ENCODE measurements at regions not wholly inside any gene's neighbourhood (a gene's known extent, or its start where the extent isn't known, plus 50 kb on each side); places are given as distances from the start of the nearest gene placed in this dataset.

DNA sequence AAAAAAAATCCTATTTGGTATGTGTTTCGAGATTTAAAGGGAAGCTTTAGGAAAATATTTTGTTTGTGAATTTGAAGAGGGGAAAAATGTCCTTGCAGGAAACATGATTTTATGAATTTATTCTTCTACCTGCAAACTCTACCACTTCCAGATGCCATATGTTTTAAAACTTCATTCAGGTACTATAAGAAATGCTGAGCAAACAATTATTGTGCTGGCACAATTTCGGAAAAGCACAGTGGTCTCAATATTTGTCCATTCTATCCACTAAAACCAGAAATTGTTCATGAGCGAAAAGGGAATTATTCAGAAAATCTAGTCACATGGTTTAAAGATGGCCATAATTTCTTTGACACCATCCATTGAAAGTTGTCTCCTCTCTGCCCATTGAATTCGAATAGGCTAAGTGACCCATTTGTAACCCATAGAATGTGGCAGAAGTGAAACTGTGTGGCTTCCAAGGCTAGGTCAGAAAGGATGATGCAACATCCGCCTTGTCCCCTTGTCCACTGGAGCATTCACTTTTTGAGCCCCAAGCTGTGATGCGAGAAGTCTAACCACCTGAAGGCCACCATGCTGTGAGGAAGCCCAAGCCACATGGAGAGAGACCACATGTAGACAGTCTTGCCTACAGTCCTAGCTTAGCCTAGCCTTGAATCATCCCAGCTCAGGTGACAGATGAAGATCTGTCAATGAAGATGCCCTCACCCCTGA lies 189.8 kb upstream of the PRKCQ start:
- Mint-ChIP-seq H3K4me1 (ENCODE audit: low read depth) (no peaks in the 10 kb centered on the region), H3K9me3 (peaks cover 4% of the 10 kb centered on the region), H3K4me3 (no peak overlapping the region), H3K27me3 (ENCODE audit: insufficient read depth) (peaks cover 20% of the 10 kb centered on the region), H3K27ac (no peak overlapping the region), H3K36me3 (ENCODE audit: low read depth) (no peaks in the 10 kb centered on the region)
- no peak for DNase-seq (ENCODE audit: low spot score)
- intact Hi-C loops (cut with micrococcal nuclease): no loop called here

GRCh38 chr10:6766131-6766801 lies 186.2 kb upstream of the PRKCQ start:
- DNase-seq (ENCODE audit: low spot score): no peak
- H3K27ac Mint-ChIP-seq: no peak overlapping the region
- H3K36me3 Mint-ChIP-seq (ENCODE audit: low read depth): no peaks in the 10 kb centered on the region
- peaks cover 4% of the 10 kb centered on the region for H3K9me3 Mint-ChIP-seq
- H3K4me3 Mint-ChIP-seq: no peak overlapping the region
- intact Hi-C loops (cut with micrococcal nuclease): no loop called here
- H3K4me1 Mint-ChIP-seq (ENCODE audit: low read depth): no peaks in the 10 kb centered on the region
- H3K27me3 Mint-ChIP-seq (ENCODE audit: insufficient read depth): peaks cover 26% of the 10 kb centered on the region

GRCh38 chr10:6763423-6763822 lies 183.3 kb upstream of the PRKCQ start:
- no peaks in the 10 kb centered on the region for H3K4me1 Mint-ChIP-seq (ENCODE audit: low read depth)
- no peaks in the 10 kb centered on the region for H3K9me3 Mint-ChIP-seq
- peaks cover 25% of the 10 kb centered on the region for H3K27me3 Mint-ChIP-seq (ENCODE audit: insufficient read depth)
- no peak for DNase-seq (ENCODE audit: low spot score)
- no peaks in the 10 kb centered on the region for H3K36me3 Mint-ChIP-seq (ENCODE audit: low read depth)
- intact Hi-C loops (cut with micrococcal nuclease): no loop called here
- no peak overlapping the region for H3K4me3 Mint-ChIP-seq
- H3K27ac Mint-ChIP-seq: no peak overlapping the region

- Mint-ChIP-seq H3K9me3 (no peaks in the 10 kb centered on the region), H3K27me3 (ENCODE audit: insufficient read depth) (peaks cover 26% of the 10 kb centered on the region), H3K4me1 (ENCODE audit: low read depth) (no peaks in the 10 kb centered on the region), H3K36me3 (ENCODE audit: low read depth) (no peaks in the 10 kb centered on the region), H3K4me3 (no peak overlapping the region), H3K27ac (no peak overlapping the region)
- DNase-seq (ENCODE audit: low spot score): no peak
- intact Hi-C loops (cut with micrococcal nuclease): no loop called here
These were observed 182.9 kb upstream of the PRKCQ start for GRCh38 chr10:6763001-6763400.

DNA sequence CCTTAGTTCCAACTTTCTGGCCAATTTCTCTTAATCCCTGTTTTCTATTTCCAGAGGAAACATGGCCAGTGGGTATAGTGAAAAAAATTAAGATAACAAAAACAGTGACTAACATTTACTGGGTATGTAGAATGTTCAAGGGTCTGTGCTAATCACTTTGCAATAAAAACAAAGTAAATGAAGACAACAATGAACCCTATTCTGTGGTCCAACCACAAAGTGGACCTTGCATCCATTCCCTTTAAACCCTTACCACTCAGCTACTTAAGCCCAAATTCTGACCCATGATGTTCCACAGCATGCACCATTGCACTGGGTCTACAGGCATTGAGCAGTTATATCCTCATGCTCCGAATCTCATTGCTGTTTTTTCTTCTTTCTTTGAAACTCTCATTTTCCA lies 179.9 kb upstream of the PRKCQ start:
- H3K9me3 Mint-ChIP-seq: no peaks in the 10 kb centered on the region
- H3K36me3 Mint-ChIP-seq (ENCODE audit: low read depth): no peaks in the 10 kb centered on the region
- H3K27ac Mint-ChIP-seq: no peak overlapping the region
- intact Hi-C loops (cut with micrococcal nuclease): no loop called here
- DNase-seq (ENCODE audit: low spot score): no peak
- peaks cover 32% of the 10 kb centered on the region for H3K27me3 Mint-ChIP-seq (ENCODE audit: insufficient read depth)
- H3K4me3 Mint-ChIP-seq: no peak overlapping the region
- H3K4me1 Mint-ChIP-seq (ENCODE audit: low read depth): peaks cover 5% of the 10 kb centered on the region

DNA sequence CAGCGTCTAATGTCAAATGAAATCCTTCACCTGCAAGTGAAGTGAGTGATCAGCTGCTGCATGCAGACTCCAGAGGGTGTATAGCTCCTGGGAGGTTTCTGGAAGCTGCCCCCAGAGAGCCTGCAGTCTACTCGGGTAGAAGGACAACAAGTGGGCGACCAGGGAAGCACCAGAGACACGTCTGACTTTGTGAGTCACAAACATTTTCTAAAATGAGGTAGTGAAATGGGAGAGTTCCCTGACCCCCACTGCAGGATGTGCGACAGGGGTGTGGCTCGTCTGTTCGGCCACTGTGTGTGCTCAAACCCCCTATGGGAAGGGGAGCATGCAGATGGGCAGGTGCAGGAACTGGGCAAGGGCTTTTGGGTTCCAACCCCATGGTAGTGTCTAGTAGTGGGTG lies 177.1 kb upstream of the PRKCQ start:
- intact Hi-C loops (cut with micrococcal nuclease): no loop called here
- no peaks in the 10 kb centered on the region for H3K9me3 Mint-ChIP-seq
- H3K27me3 Mint-ChIP-seq (ENCODE audit: insufficient read depth): peaks cover 32% of the 10 kb centered on the region
- H3K27ac Mint-ChIP-seq: no peak overlapping the region
- no peak for DNase-seq (ENCODE audit: low spot score)
- H3K36me3 Mint-ChIP-seq (ENCODE audit: low read depth): no peaks in the 10 kb centered on the region
- no peak overlapping the region for H3K4me3 Mint-ChIP-seq
- H3K4me1 Mint-ChIP-seq (ENCODE audit: low read depth): peaks cover 5% of the 10 kb centered on the region

GRCh38 chr10:6756716-6757115 lies 176.6 kb upstream of the PRKCQ start:
- Mint-ChIP-seq H3K9me3 (no peaks in the 10 kb centered on the region), H3K27ac (no peak overlapping the region), H3K36me3 (ENCODE audit: low read depth) (no peaks in the 10 kb centered on the region), H3K4me1 (ENCODE audit: low read depth) (peaks cover 5% of the 10 kb centered on the region), H3K27me3 (ENCODE audit: insufficient read depth) (peaks cover 32% of the 10 kb centered on the region), H3K4me3 (no peak overlapping the region)
- DNase-seq (ENCODE audit: low spot score): no peak
- intact Hi-C loops (cut with micrococcal nuclease): no loop called here

DNA sequence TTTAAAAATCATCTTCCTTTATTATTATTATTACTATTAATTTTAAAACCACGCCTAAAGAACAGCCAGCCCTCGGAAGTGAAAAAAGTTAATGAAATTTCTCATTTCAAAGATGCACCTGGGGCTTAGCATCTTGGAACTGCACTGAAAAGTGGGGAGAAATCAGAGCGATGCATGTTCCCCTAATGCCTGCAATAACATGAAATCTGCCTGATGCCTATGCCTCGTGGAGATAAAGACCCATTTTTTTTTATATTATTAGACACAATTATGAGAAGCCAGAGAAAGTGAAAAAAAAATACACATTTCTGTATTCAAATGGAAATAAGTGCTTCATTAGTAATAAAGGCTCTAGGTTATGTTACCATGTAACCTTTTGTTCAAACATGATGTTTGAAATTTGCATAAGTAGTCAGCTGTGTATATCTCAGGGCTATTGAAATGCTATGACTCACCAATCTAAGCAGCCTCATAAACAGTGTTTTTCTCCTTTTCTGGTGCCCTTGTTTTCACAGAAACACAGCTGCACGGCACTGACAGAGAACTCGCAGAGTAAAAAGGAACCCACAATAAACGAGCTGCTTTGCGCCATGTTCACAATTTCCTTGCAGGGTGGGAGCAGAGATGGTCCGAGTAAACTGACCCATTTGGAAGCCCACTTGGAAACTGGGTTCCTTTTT lies 175.8 kb upstream of the PRKCQ start:
- intact Hi-C loops (cut with micrococcal nuclease): no loop called here
- peaks cover 5% of the 10 kb centered on the region for H3K4me1 Mint-ChIP-seq (ENCODE audit: low read depth)
- H3K27ac Mint-ChIP-seq: no peak overlapping the region
- H3K27me3 Mint-ChIP-seq (ENCODE audit: insufficient read depth): peaks cover 30% of the 10 kb centered on the region
- H3K9me3 Mint-ChIP-seq: no peaks in the 10 kb centered on the region
- no peak for DNase-seq (ENCODE audit: low spot score)
- no peaks in the 10 kb centered on the region for H3K36me3 Mint-ChIP-seq (ENCODE audit: low read depth)
- no peak overlapping the region for H3K4me3 Mint-ChIP-seq

DNA sequence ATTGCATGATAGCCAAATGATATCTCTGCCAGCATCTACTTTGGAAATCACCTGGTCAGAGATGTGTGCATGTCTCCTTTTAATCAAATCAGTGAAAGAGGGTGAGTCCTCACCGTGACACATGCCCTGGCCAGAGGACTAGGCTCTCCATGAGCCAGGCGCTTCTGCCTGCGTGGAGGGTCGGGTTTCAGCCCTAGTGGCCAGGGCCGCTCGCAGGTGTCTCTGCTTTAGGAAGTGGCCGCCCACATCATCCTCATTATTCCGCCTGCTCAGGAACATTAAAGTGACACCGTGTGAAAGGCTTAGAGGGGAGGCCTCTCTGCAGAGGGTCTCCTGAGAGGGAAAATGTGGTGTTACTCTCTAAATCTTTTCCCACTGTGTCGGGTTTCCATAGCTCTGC lies 173.6 kb upstream of the PRKCQ start:
- Mint-ChIP-seq H3K27ac (no peak overlapping the region), H3K27me3 (ENCODE audit: insufficient read depth) (peaks cover 33% of the 10 kb centered on the region), H3K4me3 (no peak overlapping the region), H3K9me3 (peaks cover 4% of the 10 kb centered on the region), H3K36me3 (ENCODE audit: low read depth) (peaks cover 2% of the 10 kb centered on the region), H3K4me1 (ENCODE audit: low read depth) (peaks cover 8% of the 10 kb centered on the region)
- no peak for DNase-seq (ENCODE audit: low spot score)
- intact Hi-C loops (cut with micrococcal nuclease): no loop called here

DNA sequence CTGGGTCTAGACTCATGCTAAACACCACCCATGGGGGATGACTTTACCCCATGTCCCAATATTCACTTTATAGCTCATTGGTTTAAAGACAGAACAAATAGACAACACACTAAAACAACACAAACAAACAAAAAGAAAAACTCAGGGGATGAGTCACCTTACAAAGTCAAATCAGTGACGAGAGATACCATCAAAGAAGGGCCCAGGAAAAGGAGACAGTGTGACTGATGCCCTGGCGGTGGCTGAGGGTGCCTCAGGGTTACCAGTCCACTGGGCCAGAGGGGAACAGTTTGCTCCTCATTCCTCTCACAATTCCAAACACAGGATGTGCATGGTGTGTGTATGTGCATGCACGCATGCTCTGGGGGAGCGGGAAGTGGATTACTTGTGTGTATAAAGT lies 171.3 kb upstream of the PRKCQ start:
- intact Hi-C loops (cut with micrococcal nuclease): no loop called here
- Mint-ChIP-seq H3K4me1 (ENCODE audit: low read depth) (peaks cover 4% of the 10 kb centered on the region), H3K4me3 (no peak overlapping the region), H3K27me3 (ENCODE audit: insufficient read depth) (peaks cover 22% of the 10 kb centered on the region), H3K27ac (no peak overlapping the region), H3K9me3 (peaks cover 4% of the 10 kb centered on the region), H3K36me3 (ENCODE audit: low read depth) (peaks cover 2% of the 10 kb centered on the region)
- DNase-seq (ENCODE audit: low spot score): no peak

- no peak for DNase-seq (ENCODE audit: low spot score)
- no peak overlapping the region for H3K4me3 Mint-ChIP-seq
- H3K36me3 Mint-ChIP-seq (ENCODE audit: low read depth): peaks cover 2% of the 10 kb centered on the region
- H3K4me1 Mint-ChIP-seq (ENCODE audit: low read depth): peaks cover 4% of the 10 kb centered on the region
- intact Hi-C loops (cut with micrococcal nuclease): no loop called here
- no peak overlapping the region for H3K27ac Mint-ChIP-seq
- peaks cover 4% of the 10 kb centered on the region for H3K9me3 Mint-ChIP-seq
- peaks cover 19% of the 10 kb centered on the region for H3K27me3 Mint-ChIP-seq (ENCODE audit: insufficient read depth)
These were observed 169.0 kb upstream of the PRKCQ start for GRCh38 chr10:6748981-6749635.

GRCh38 chr10:6748029-6748428 lies 168.0 kb upstream of the PRKCQ start:
- Mint-ChIP-seq H3K27ac (no peak overlapping the region), H3K36me3 (ENCODE audit: low read depth) (peaks cover 2% of the 10 kb centered on the region), H3K27me3 (ENCODE audit: insufficient read depth) (peaks cover 12% of the 10 kb centered on the region), H3K4me1 (ENCODE audit: low read depth) (peaks cover 4% of the 10 kb centered on the region), H3K4me3 (no peak overlapping the region), H3K9me3 (peaks cover 4% of the 10 kb centered on the region)
- no peak for DNase-seq (ENCODE audit: low spot score)
- intact Hi-C loops (cut with micrococcal nuclease): no loop called here

DNA sequence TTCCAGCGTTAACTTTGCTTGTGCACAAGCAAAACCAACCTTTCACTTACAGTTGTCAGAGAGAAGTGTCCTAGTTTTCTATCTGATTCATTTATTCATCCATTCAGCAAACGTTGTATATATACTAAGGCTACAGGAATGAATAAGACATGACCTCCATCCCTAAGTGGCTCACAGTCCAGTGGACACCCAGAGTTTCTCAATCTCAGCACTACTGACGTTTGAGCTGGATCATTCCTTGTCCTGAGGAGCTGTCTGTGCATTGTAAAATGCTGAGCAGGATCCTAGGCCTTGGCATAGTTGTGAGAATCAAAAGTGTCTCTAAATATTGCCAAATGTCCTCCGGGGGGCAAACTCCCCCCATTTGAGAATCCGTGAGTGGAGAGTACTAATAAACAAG lies 166.7 kb upstream of the PRKCQ start:
- Mint-ChIP-seq H3K4me3 (no peak overlapping the region), H3K27me3 (ENCODE audit: insufficient read depth) (peaks cover 12% of the 10 kb centered on the region), H3K4me1 (ENCODE audit: low read depth) (peaks cover 4% of the 10 kb centered on the region), H3K9me3 (peaks cover 4% of the 10 kb centered on the region), H3K27ac (no peak overlapping the region), H3K36me3 (ENCODE audit: low read depth) (peaks cover 2% of the 10 kb centered on the region)
- no peak for DNase-seq (ENCODE audit: low spot score)
- intact Hi-C loops (cut with micrococcal nuclease): no loop called here

All from activated T-helper 1 cell treated with anti-CD3 and anti-CD28 coated beads, Interleukin-12 subunit alpha, Interleukin-12 subunit beta, Interleukin-2, Interleukin-4 antibody, amounts not matched to agents 30 ng/mL and 10 ng/mL and 1 ng/mL, durations not matched to agents 14 hours and 24 hours and 36 hours (primary cell).